B cell (primary cell): ENCODE measurements at regions not wholly inside any gene's neighbourhood (a gene's known extent, or its start where the extent isn't known, plus 50 kb on each side); places are given as distances from the start of the nearest gene placed in this dataset.

Experiments
- ATAC-seq: fragments of 200-7000 bp; cut with Tn5 transposase; one replicate; pipeline ENCODE4 v1.10.0; 2021; ENCODE audit warnings: low read depth, mild to moderate bottlenecking, moderate number of reproducible peaks, moderate library complexity
- CTCF ChIA-PET: fragments of 350-600 bp; sonication (Branson Sonifier 250); formaldehyde crosslinking; loops from one replicate; lab custom pipeline; 2021; ENCODE audit warnings: antibody characterized with exemption, inconsistent platforms; lab: Charles Lee
- POLR2A ChIA-PET: fragments of 350-600 bp; sonication (Branson Sonifier 250); formaldehyde crosslinking; loops from one replicate; lab custom pipeline; 2021; ENCODE audit warnings: antibody characterized with exemption; lab: Charles Lee
- DNase-seq: peaks from one replicate; pipeline ENCODE4 v3.0.0; 2013
- H2AFZ ChIP-seq: 2 replicates; pipeline ENCODE4 v1.6.1; 2012; ENCODE audit warnings: mild to moderate bottlenecking, low read depth, low read length; ENCODE audit not compliant: insufficient read depth, poor library complexity, severe bottlenecking
- H3K27ac ChIP-seq, 2 donors: 1 replicate in 1 of 2; 2 replicates in 1 of 2; pipeline ENCODE4 v1.5.1; 2012 to 2013; ENCODE audit warnings: low read length in 2 of 2, mild to moderate bottlenecking in 2 of 2, moderate library complexity in 1 of 2
- H3K27me3 ChIP-seq, 4 experiments: fragments of 200-600 bp in 1 of 4; sonication (generic) in 1 of 4; replicated peaks in 1 of 4; 1 replicate in 2 of 4; 2 replicates in 2 of 4; pipeline versions ENCODE4 v1.6.1 to v1.7.0; 2013 to 2016; ENCODE audit warnings: low read length in 3 of 4, mild to moderate bottlenecking in 2 of 4, mixed read lengths in 1 of 4, moderate library complexity in 1 of 4; ENCODE audit not compliant: insufficient read depth in 4 of 4, control insufficient read depth in 3 of 4; ENCODE audit errors: control extremely low read depth in 1 of 4
- H3K36me3 ChIP-seq, 2 experiments: replicated peaks in 1 of 2; 1 replicate in 1 of 2; 2 replicates in 1 of 2; pipeline versions ENCODE4 v1.6.1 to v1.7.1; 2013; ENCODE audit warnings: low read length in 1 of 2; ENCODE audit not compliant: insufficient read depth in 2 of 2, control insufficient read depth in 1 of 2; ENCODE audit errors: control extremely low read depth in 1 of 2, extremely low read depth in 1 of 2
- H3K4me1 ChIP-seq, 2 donors: fragments of 200-600 bp in 1 of 2; sonication (generic) in 1 of 2; 1 replicate in 1 of 2; 2 replicates in 1 of 2; pipeline versions ENCODE4 v1.5.1 to v1.6.1; 2013 to 2017; ENCODE audit warnings: low read length in 2 of 2; ENCODE audit not compliant: control insufficient read depth in 2 of 2, insufficient read depth in 2 of 2
- H3K4me2 ChIP-seq: replicated peaks from 2 replicates; pipeline ENCODE3; 2012; ENCODE audit warnings: mild to moderate bottlenecking, low read depth, low read length; ENCODE audit not compliant: poor library complexity, severe bottlenecking
- H3K4me3 ChIP-seq, 5 experiments: fragments of 200-600 bp in 1 of 5; sonication (generic) in 1 of 5; 1 replicate in 3 of 5; 2 replicates in 2 of 5; pipeline versions ENCODE4 v1.5.1 to v1.7.0; 2011 to 2016; ENCODE audit warnings: low read length in 4 of 5, mild to moderate bottlenecking in 4 of 5, low read depth in 2 of 5, control low read depth in 1 of 5, moderate library complexity in 1 of 5; ENCODE audit not compliant: insufficient read depth in 1 of 5; ENCODE audit errors: control extremely low read depth in 1 of 5, extremely low read depth in 1 of 5
- H3K79me2 ChIP-seq: fragments of 200-600 bp; sonication (generic); one replicate; pipeline ENCODE4 v1.6.0; 2016; ENCODE audit warnings: low read length; ENCODE audit not compliant: control insufficient read depth, insufficient read depth
- H3K9ac ChIP-seq: fragments of 200-600 bp; sonication (generic); 2 replicates; pipeline ENCODE4 v1.6.1; 2017; ENCODE audit warnings: mild to moderate bottlenecking, low read length, moderate library complexity
- H3K9me3 ChIP-seq, 3 donors: one replicate each; pipeline versions ENCODE4 v1.6.1 to v1.7.1; 2013; ENCODE audit warnings: low read length in 2 of 3; ENCODE audit not compliant: control insufficient read depth in 2 of 3, insufficient read depth in 1 of 3; ENCODE audit errors: control extremely low read depth in 1 of 3
- H4K20me1 ChIP-seq: 2 replicates; pipeline ENCODE4 v1.6.0; 2012; ENCODE audit warnings: mild to moderate bottlenecking, low read length; ENCODE audit not compliant: insufficient read depth, control insufficient read depth, poor library complexity, severe bottlenecking
- H3K27ac Mint-ChIP-seq: one replicate; pipeline ENCODE4 v1.8.0; 2021; ENCODE audit warnings: mixed read lengths
- H3K27me3 Mint-ChIP-seq: one replicate; pipeline ENCODE4 v1.8.0; 2021; ENCODE audit warnings: mixed read lengths
- H3K4me1 Mint-ChIP-seq: one replicate; pipeline ENCODE4 v1.8.0; 2021; ENCODE audit warnings: mixed read lengths
- H3K4me3 Mint-ChIP-seq: one replicate; pipeline ENCODE4 v1.8.0; 2021; ENCODE audit warnings: mixed read lengths
- H3K9me3 Mint-ChIP-seq: one replicate; pipeline ENCODE4 v1.8.0; 2022; ENCODE audit warnings: mixed read lengths; ENCODE audit not compliant: insufficient read depth
- CTCF ChIP-seq: fragments of 200-600 bp; IDR thresholded peaks from one replicate; pipeline ENCODE4 v1.8.0; 2022; ENCODE audit warnings: antibody characterized with exemption, mild to moderate bottlenecking
- EZH2 ChIP-seq: IDR thresholded peaks from 2 replicates; pipeline ENCODE4 v1.6.1; 2012; ENCODE audit warnings: borderline replicate concordance, low read depth, mild to moderate bottlenecking, moderate library complexity, low read length; ENCODE audit not compliant: insufficient read depth, poor library complexity, severe bottlenecking
- WGBS: methylation state at CpG from one replicate; pipeline ENCODE4 v1.1.5; 2013; ENCODE audit warnings: missing lambda C conversion rate; ENCODE audit not compliant: insufficient coverage; 5-methylcytosine and 5-hydroxymethylcytosine counted together
- intact Hi-C: fragments of 100-400 bp; cut with micrococcal nuclease; formaldehyde crosslinking; loops from one replicate; pipeline ENCODE4 v1.10.0; 2022

- H3K79me2 ChIP-seq, result no peaks in the 10 kb centered on the region
- peaks cover 0 to 7% (median 0%) of the 10 kb centered on the region in 3 donors for H3K9me3 ChIP-seq
- CTCF ChIA-PET, result no interaction called here
- H3K4me3 ChIP-seq, result no peak overlapping the region
- TF ChIP-seq CTCF (no peak), EZH2 (no peak)
- no peaks in the 10 kb centered on the region for H4K20me1 ChIP-seq
- H3K9me3 Mint-ChIP-seq, result peaks cover 4% of the 10 kb centered on the region
- no peak overlapping the region for H3K4me2 ChIP-seq
- H3K9ac ChIP-seq, result no peak overlapping the region
- ATAC-seq (no peak), DNase-seq (no peak)
- no peak overlapping the region for H3K27ac ChIP-seq
- no peaks in the 10 kb centered on the region for H3K4me1 ChIP-seq
- H3K4me3 Mint-ChIP-seq, result no peak overlapping the region
- POLR2A ChIA-PET, result no interaction called here
- no peak overlapping the region for H2AFZ ChIP-seq
- H3K27me3 Mint-ChIP-seq, result peaks cover 17% of the 10 kb centered on the region
- H3K27me3 ChIP-seq, result no peaks in the 10 kb centered on the region
- H3K36me3 ChIP-seq, result no peaks in the 10 kb centered on the region
- no peak overlapping the region for H3K27ac Mint-ChIP-seq
- WGBS, result 26% methylated on average over 4 of the region's 4 CpGs
- intact Hi-C loops, result no loop called here
- no peaks in the 10 kb centered on the region for H3K4me1 Mint-ChIP-seq
Measured at GRCh38 chr10:6980353-6980752, 400.3 kb upstream of the PRKCQ start.

GRCh38 chr10:6979371-6979770 is 399.3 kb upstream of the PRKCQ start:
- intact Hi-C loops, result no loop called here
- H3K4me1 Mint-ChIP-seq, result no peaks in the 10 kb centered on the region
- ChIA-PET CTCF (no interaction called here), POLR2A (no interaction called here)
- peaks cover 0 to 7% (median 0%) of the 10 kb centered on the region in 3 donors for H3K9me3 ChIP-seq
- H3K4me1 ChIP-seq, result no peaks in the 10 kb centered on the region
- H2AFZ ChIP-seq, result no peak overlapping the region
- no peak for ATAC-seq
- no peaks in the 10 kb centered on the region for H3K27me3 ChIP-seq
- H3K4me3 Mint-ChIP-seq, result no peak overlapping the region
- H3K36me3 ChIP-seq, result no peaks in the 10 kb centered on the region
- peaks cover 4% of the 10 kb centered on the region for H3K9me3 Mint-ChIP-seq
- DNase-seq, result no peak
- no peak overlapping the region for H3K4me3 ChIP-seq
- H3K27me3 Mint-ChIP-seq, result peaks cover 17% of the 10 kb centered on the region
- TF ChIP-seq CTCF, result no peak
- TF ChIP-seq EZH2, result no peak
- H4K20me1 ChIP-seq, result no peaks in the 10 kb centered on the region
- no peaks in the 10 kb centered on the region for H3K79me2 ChIP-seq
- H3K9ac ChIP-seq, result no peak overlapping the region
- no peak overlapping the region for H3K4me2 ChIP-seq
- WGBS, result 95% methylated on average over 6 of the region's 7 CpGs
- H3K27ac Mint-ChIP-seq, result no peak overlapping the region
- no peak overlapping the region for H3K27ac ChIP-seq
